Suprapubic skin (tissue), 4 donors: ENCODE measurements at regions not wholly inside any gene's neighbourhood (a gene's known extent, or its start where the extent isn't known, plus 50 kb on each side); places are given as distances from the start of the nearest gene placed in this dataset.
"Not testable (repeated sequence)": the region's sequence is repeated elsewhere in the genome, so short reads cannot be mapped to it uniquely, and the experiment has no call there.

Experiments used
- DNase-seq, 2 donors: peaks; one replicate each; pipeline ENCODE4 v3.0.0-alpha.2; 2019; ENCODE audit warnings: low spot score in 2 of 2
- H3K27ac ChIP-seq: fragments of 200-600 bp; sonication (generic); one replicate; pipeline ENCODE4 v1.5.1; 2019
- H3K27me3 ChIP-seq: fragments of 200-600 bp; sonication (generic); one replicate; pipeline ENCODE4 v1.5.1; 2019
- H3K36me3 ChIP-seq: fragments of 200-600 bp; sonication (generic); one replicate; pipeline ENCODE4 v1.5.1; 2019
- H3K4me1 ChIP-seq: fragments of 200-600 bp; sonication (generic); one replicate; pipeline ENCODE4 v1.5.1; 2019
- H3K4me3 ChIP-seq: fragments of 200-600 bp; sonication (generic); one replicate; pipeline ENCODE4 v1.5.1; 2019; ENCODE audit warnings: mild to moderate bottlenecking
- H3K9me3 ChIP-seq: fragments of 200-600 bp; sonication (generic); one replicate; pipeline ENCODE4 v1.5.1; 2019
- CTCF ChIP-seq, 2 donors: fragments of 200-600 bp in 1 of 2; fragments of 450-650 bp in 1 of 2; sonication (generic) in 1 of 2; IDR thresholded peaks; one replicate each; pipeline ENCODE4 v1.5.1; 2016 to 2019; ENCODE audit warnings: antibody characterized with exemption in 2 of 2, mild to moderate bottlenecking in 1 of 2, moderate library complexity in 1 of 2
- EP300 ChIP-seq: sonication (generic); formaldehyde crosslinking; IDR thresholded peaks from one replicate; pipeline ENCODE4 v1.6.1; 2017; ENCODE audit warnings: antibody characterized with exemption
- POLR2A ChIP-seq, 2 donors: fragments of 450-650 bp; IDR thresholded peaks; one replicate each; pipeline ENCODE4 v1.6.1; 2017; ENCODE audit warnings: antibody characterized with exemption in 2 of 2, mild to moderate bottlenecking in 2 of 2, moderate library complexity in 2 of 2
- POLR2AphosphoS5 ChIP-seq, 3 donors: sonication (generic); formaldehyde crosslinking; IDR thresholded peaks; one replicate each; pipeline ENCODE4 v1.6.1; 2017; ENCODE audit warnings: antibody characterized with exemption in 3 of 3
- WGBS: methylation state at CpG from one replicate; pipeline ENCODE4 v1.1.5; 2018; 5-methylcytosine and 5-hydroxymethylcytosine counted together

GRCh38 chr6:170142559-170142958 is 148.3 kb downstream of the DLL1 start:
- no peaks in the 10 kb centered on the region for H3K9me3 ChIP-seq
- no peaks in the 10 kb centered on the region for H3K27me3 ChIP-seq
- H3K4me1 ChIP-seq, result peaks cover 12% of the 10 kb centered on the region
- 89% methylated on average over 7 of the region's 7 CpGs for WGBS
- TF ChIP-seq POLR2AphosphoS5 (IDR thresholded peaks at IDR 0.05) (no peak), CTCF (IDR thresholded peaks at IDR 0.05) (no peak)
- H3K4me3 ChIP-seq, result no peak overlapping the region
- H3K36me3 ChIP-seq, result no peaks in the 10 kb centered on the region
- peak in 1 of 2 donors; percentile 63 for DNase-seq
- H3K27ac ChIP-seq, result no peak overlapping the region

- not testable (repeated sequence) for H3K4me3 ChIP-seq
Measured at GRCh38 chr6:170141061-170141460, 149.8 kb downstream of the DLL1 start.

GRCh38 chr6:170140129-170140528 is 150.7 kb downstream of the DLL1 start:
- H3K4me1 ChIP-seq, result peaks cover 18% of the 10 kb centered on the region
- peak; percentile 22 to 23 for DNase-seq
- H3K27ac ChIP-seq, result no peak overlapping the region
- WGBS, result 92% methylated on average over 13 of the region's 13 CpGs
- H3K27me3 ChIP-seq, result no peaks in the 10 kb centered on the region
- no peaks in the 10 kb centered on the region for H3K36me3 ChIP-seq
- H3K9me3 ChIP-seq, result no peaks in the 10 kb centered on the region
- TF ChIP-seq POLR2A (IDR thresholded peaks at IDR 0.05) (no peak), EP300 (no peak), POLR2AphosphoS5 (IDR thresholded peaks at IDR 0.05) (no peak), CTCF (IDR thresholded peaks at IDR 0.05) (no peak)
- H3K4me3 ChIP-seq, result no peak overlapping the region

More at GRCh38 chr6:170141061-170141460, 149.8 kb downstream of the DLL1 start:
- H3K4me1 ChIP-seq, result peaks cover 18% of the 10 kb centered on the region
- not testable (repeated sequence) for H3K27ac ChIP-seq, H3K9me3 ChIP-seq, H3K36me3 ChIP-seq, H3K27me3 ChIP-seq
- peak in 1 of 2 donors; percentile 10 for DNase-seq
- 87% methylated on average over 10 of the region's 10 CpGs for WGBS

GRCh38 chr6:170139531-170139930 is 151.3 kb downstream of the DLL1 start:
- no peak overlapping the region for H3K4me3 ChIP-seq
- H3K4me1 ChIP-seq, result peaks cover 18% of the 10 kb centered on the region
- no peak overlapping the region for H3K27ac ChIP-seq
- no peaks in the 10 kb centered on the region for H3K9me3 ChIP-seq
- H3K27me3 ChIP-seq, result no peaks in the 10 kb centered on the region
- peak; percentile 43 to 69 for DNase-seq
- WGBS, result 88% methylated on average over 22 of the region's 22 CpGs
- H3K36me3 ChIP-seq, result no peaks in the 10 kb centered on the region
- TF ChIP-seq CTCF (IDR thresholded peaks at IDR 0.05) (no peak), EP300 (no peak), POLR2AphosphoS5 (IDR thresholded peaks at IDR 0.05) (no peak), POLR2A (IDR thresholded peaks at IDR 0.05) (no peak)

- DNase-seq, result peak in 1 of 2 donors; percentile 52
- peaks cover 18% of the 10 kb centered on the region for H3K4me1 ChIP-seq
- H3K9me3 ChIP-seq, H3K27me3 ChIP-seq, H3K4me3 ChIP-seq, H3K27ac ChIP-seq, H3K36me3 ChIP-seq: not testable (repeated sequence)
- 90% methylated on average over 24 of the region's 24 CpGs for WGBS
Measured at GRCh38 chr6:170139046-170139445, 151.8 kb downstream of the DLL1 start.

GRCh38 chr6:170137911-170138910 is 152.7 kb downstream of the DLL1 start:
- Histone ChIP-seq H3K27ac (peak overlapping the region; percentile 72), H3K4me1 (peaks cover 18% of the 10 kb centered on the region), H3K36me3 (no peaks in the 10 kb centered on the region), H3K9me3 (no peaks in the 10 kb centered on the region), H3K4me3 (no peak overlapping the region), H3K27me3 (no peaks in the 10 kb centered on the region)
- DNase-seq, result peak; percentile 53 to 75
- TF ChIP-seq POLR2A (IDR thresholded peaks at IDR 0.05), result no peak
- TF ChIP-seq EP300, result no peak
- no peak for TF ChIP-seq POLR2AphosphoS5 (IDR thresholded peaks at IDR 0.05)
- no peak for TF ChIP-seq CTCF (IDR thresholded peaks at IDR 0.05)
- 75% methylated on average over 35 of the region's 40 CpGs for WGBS
